Midbrain (tissue), 1 donor: ENCODE measurements at regions not wholly inside any gene's neighbourhood (a gene's known extent, or its start where the extent isn't known, plus 50 kb on each side); places are given as distances from the start of the nearest gene placed in this dataset.
A peak's percentile ranks its signal among the peaks of the same experiment; 100 is the strongest.
"Not testable (repeated sequence)": the region's sequence is repeated elsewhere in the genome, so short reads cannot be mapped to it uniquely, and the experiment has no call there.

ENCODE experiments used
- DNase-seq: peaks from one replicate; lab custom pipeline; 2025; lab: John Stamatoyannopoulos, UW

- DNase-seq: no peak
These were observed 113.0 kb downstream of the SNRPN start for GRCh38 chr15:25067725-25068309.

- DNase-seq: no peak
These were observed 113.9 kb downstream of the SNRPN start for GRCh38 chr15:25068696-25069095.

GRCh38 chr15:25070353-25070963 is 115.7 kb downstream of the SNRPN start:
- no peak for DNase-seq

DNA sequence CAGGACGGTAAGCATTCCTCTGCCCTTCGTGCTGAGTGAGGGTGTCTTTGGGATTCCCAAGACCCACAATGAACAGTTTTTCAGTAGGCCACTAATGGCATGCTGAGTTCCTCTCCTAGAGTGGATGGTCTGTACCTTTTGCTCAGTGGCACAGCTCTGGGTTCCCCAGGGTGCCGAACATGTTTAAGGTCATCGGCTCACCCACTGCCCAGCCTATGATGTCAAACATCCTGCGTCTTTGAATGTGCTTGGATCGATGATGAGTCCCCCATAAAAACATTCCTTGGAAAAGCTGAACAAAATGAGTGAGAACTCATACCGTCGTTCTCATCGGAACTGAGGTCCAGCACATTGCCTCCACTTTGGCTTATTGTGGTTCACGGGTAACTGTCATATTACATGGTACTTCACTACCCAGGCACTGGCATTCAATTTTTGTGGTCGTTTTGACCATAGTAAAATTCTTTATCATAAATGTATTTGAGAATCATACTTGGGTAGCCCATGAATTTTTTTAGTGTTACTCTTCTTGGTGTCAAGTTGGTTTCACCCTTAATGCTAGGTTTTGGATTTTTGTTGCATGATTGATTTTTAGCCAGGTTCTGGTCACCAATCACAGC is 118.2 kb downstream of the SNRPN start:
- no peak for DNase-seq

- DNase-seq: no peak
These were observed 132.3 kb downstream of the SNRPN start for GRCh38 chr15:25087137-25087536.

GRCh38 chr15:25088261-25088790 is 133.5 kb downstream of the SNRPN start:
- DNase-seq: no peak

- no peak for DNase-seq
These were observed 134.8 kb downstream of the SNRPN start for GRCh38 chr15:25089577-25089976.

DNA sequence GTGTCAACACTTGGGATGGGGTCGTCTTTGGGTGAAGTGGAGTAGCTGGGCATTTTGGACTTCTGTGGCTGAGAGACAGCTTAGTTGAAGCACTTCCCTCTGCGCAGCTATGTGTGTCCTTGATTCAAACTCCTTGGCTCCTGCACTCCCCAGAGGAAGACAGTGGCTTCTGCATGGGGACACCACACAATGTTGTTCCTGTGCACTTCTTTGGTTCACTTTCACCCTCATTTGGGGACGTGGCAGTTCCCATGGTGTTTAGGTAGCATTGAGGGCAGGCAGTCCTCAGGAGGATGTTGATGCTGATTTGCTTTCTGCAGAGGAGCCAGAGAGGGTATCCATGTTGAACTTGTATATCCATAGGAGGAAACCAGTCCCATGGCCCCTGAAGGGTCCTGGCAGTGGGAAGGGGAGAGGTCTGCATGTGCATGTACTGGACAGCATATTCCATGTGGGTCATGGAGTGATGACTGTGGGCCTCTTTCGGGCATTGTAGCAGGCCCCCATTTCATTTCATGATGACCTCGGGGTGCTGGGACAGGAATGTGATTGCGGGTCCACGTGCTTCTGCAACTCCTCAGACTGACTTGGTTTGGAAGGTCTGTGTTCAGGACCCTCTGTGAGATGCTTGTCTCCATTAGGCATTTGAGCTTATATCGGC is 135.4 kb downstream of the SNRPN start:
- no peak for DNase-seq

DNA sequence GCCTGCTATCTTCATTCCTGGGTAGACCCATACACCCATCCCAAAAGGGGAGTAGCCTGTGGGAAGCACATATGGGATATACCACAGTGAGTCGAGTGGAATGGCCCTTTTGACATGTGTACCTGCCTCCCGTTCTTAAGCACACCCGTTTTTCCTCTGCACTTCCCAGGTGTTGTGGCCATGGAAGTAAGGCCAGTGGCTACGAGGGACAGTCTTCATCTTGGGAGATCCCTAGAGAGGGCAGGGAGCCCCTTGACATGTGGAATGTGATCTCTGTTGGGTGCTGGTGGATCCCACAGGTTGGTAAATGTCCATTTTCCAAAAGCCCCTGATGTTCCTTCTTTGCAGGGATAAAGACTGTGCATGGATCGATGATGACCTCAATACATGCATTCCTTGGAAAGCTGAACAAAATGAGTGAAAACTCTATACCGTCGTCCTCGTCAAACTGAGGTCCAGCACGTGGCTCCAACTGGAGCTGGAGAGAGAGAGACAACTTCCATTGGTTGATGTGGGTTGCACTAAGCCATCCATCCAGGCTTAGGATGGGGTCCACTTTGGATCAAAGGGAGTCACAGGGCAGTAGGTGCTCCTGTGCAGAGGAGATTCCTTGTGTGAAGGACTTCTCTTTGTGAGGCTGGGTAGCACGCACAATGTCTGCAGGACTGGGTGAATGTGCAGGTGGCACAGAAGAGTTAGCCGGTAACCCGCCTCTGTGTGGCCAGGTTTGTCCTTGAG is 136.8 kb downstream of the SNRPN start:
- no peak for DNase-seq

GRCh38 chr15:25092661-25093060 is 137.9 kb downstream of the SNRPN start:
- no peak for DNase-seq

- no peak for DNase-seq
These were observed 138.8 kb downstream of the SNRPN start for GRCh38 chr15:25093455-25094029.

DNA sequence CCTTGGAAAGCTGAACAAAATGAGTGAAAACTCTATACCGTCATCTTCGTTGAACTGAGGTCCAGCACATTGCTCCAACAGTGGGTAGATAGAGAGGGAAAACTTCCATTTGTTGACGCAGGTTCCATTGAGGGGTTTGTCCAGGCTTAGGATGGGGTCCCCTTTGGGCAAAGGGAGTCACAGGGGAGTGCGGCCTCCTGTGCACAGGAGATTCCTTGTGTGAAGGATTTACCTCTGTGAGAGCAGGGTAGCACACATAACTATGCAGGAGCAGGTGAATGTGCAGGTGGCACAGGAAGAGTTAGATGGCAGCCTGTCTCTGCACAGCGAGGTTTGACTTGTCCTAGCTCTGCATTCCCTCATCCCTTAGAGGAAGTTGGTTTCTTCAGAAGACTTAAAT is 139.3 kb downstream of the SNRPN start:
- DNase-seq: no peak

- no peak for DNase-seq
These were observed 139.7 kb downstream of the SNRPN start for GRCh38 chr15:25094519-25094918.

DNA sequence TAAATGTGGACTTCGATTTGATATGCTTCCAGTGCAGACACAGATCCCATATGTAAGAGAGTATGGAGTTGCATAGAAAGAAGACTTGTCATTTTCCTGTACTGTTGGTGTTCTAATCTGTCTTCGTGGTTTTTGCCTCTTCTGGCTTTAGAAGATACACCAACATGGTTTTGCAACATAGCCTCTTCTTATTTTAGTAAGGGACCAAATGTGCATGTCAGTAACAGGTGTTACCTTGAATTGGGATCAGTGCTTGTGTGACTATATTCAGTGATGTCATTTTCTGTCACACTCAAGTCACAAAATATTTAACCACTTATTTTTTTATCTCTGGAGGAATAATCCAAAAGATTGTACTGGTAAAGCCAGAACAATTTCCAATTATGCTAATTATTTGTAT is 140.4 kb downstream of the SNRPN start:
- no peak for DNase-seq

- not testable (repeated sequence) for DNase-seq
These were observed 145.2 kb downstream of the SNRPN start for GRCh38 chr15:25099966-25100365.

DNA sequence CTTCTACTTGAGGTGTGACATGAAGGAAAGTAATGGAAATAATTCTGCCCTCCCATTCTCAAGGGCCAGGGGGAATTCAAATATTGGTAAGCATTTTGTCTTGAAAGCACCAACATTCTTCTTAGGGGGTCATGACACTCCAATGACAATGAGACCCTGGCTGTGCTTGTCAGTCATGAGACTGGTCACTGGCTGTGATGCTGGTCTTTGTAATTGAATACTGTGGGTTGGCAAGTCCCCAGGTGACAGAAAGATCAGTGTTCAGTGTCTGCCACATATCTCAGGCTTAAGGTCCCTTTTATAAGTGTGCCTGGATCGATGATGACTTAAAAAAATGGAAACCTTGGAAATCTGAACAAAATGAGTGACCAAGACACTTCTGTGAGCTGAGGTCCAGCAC is 151.4 kb downstream of the SNRPN start:
- no peak for DNase-seq

GRCh38 chr15:25133804-25134203 is 179.0 kb downstream of the SNRPN start:
- no peak for DNase-seq

- no peak for DNase-seq
These were observed 179.8 kb downstream of the SNRPN start for GRCh38 chr15:25134546-25134945.

GRCh38 chr15:25136119-25136518 is 181.3 kb downstream of the SNRPN start:
- peak; percentile 15 for DNase-seq

DNA sequence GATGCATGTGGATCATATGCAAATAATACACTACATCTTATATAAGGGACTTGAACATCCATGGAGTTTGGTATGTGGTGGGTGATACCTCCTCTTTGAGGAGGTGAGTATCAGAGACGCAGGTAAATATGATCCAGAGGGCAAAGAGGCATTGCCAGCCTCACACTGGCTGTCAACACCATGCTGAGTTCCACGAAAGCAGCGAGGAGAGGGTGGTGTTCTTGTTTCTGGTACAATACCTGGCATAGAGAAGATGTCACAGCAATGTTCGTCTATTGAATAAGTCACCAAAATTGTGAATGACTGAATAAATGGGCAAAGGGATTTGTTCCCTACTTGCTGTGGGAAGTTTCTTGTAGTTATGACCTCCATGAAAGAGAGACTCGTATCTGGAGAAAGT is 182.2 kb downstream of the SNRPN start:
- no peak for DNase-seq

- no peak for DNase-seq
These were observed 214.5 kb downstream of the SNRPN start for GRCh38 chr15:25169318-25169717.
